ENCODE measurements at regions not wholly inside any gene's neighbourhood (a gene's known extent, or its start where the extent isn't known, plus 50 kb on each side); places are given as distances from the start of the nearest gene placed in this dataset.
"Not testable (repeated sequence)": the region's sequence is repeated elsewhere in the genome, so short reads cannot be mapped to it uniquely, and the experiment has no call there.

- no peak for DNase-seq (ENCODE audit: low read depth)
These were observed 80.6 kb upstream of the IRX4 start for GRCh38 chr5:1963358-1963757.

- no peak for DNase-seq (ENCODE audit: low read depth)
These were observed 80.1 kb upstream of the IRX4 start for GRCh38 chr5:1962619-1963355.

- no peak for DNase-seq (ENCODE audit: low read depth)
These were observed 79.3 kb upstream of the IRX4 start for GRCh38 chr5:1961952-1962595.

GRCh38 chr5:1961304-1961946 is 78.7 kb upstream of the IRX4 start:
- no peak for DNase-seq (ENCODE audit: low read depth)

- no peak for DNase-seq (ENCODE audit: low read depth)
These were observed 78.0 kb upstream of the IRX4 start for GRCh38 chr5:1960595-1961303.

- DNase-seq (ENCODE audit: low read depth) = no peak
These were observed 77.2 kb upstream of the IRX4 start for GRCh38 chr5:1959725-1960581.

- no peak for DNase-seq (ENCODE audit: low read depth)
These were observed 76.5 kb upstream of the IRX4 start for GRCh38 chr5:1959231-1959630.

GRCh38 chr5:1958211-1959010 is 75.7 kb upstream of the IRX4 start:
- DNase-seq (ENCODE audit: low read depth) = no peak

- no peak for DNase-seq (ENCODE audit: low read depth)
These were observed 72.9 kb upstream of the IRX4 start for GRCh38 chr5:1955586-1955985.

GRCh38 chr5:1953710-1954109 is 71.0 kb upstream of the IRX4 start:
- DNase-seq (ENCODE audit: low read depth) = not testable (repeated sequence)

- DNase-seq (ENCODE audit: low read depth) = no peak
These were observed 69.8 kb upstream of the IRX4 start for GRCh38 chr5:1952444-1953099.

- no peak for DNase-seq (ENCODE audit: low read depth)
These were observed 69.3 kb upstream of the IRX4 start for GRCh38 chr5:1952021-1952420.

- DNase-seq (ENCODE audit: low read depth) = no peak
These were observed 68.6 kb upstream of the IRX4 start for GRCh38 chr5:1951165-1951816.

GRCh38 chr5:1950708-1951103 is 68.0 kb upstream of the IRX4 start:
- no peak for DNase-seq (ENCODE audit: low read depth)

GRCh38 chr5:1950096-1950707 is 67.5 kb upstream of the IRX4 start:
- DNase-seq (ENCODE audit: low read depth) = no peak

GRCh38 chr5:1949253-1949652 is 66.5 kb upstream of the IRX4 start:
- DNase-seq (ENCODE audit: low read depth) = no peak

- no peak for DNase-seq (ENCODE audit: low read depth)
These were observed 66.0 kb upstream of the IRX4 start for GRCh38 chr5:1948663-1949191.

GRCh38 chr5:1948111-1948510 is 65.4 kb upstream of the IRX4 start:
- DNase-seq (ENCODE audit: low read depth) = no peak

Data from myocyte (in vitro differentiated cells).